ENCODE measurements at regions not wholly inside any gene's neighbourhood (a gene's known extent, or its start where the extent isn't known, plus 50 kb on each side); places are given as distances from the start of the nearest gene placed in this dataset.
"Not testable (repeated sequence)": the region's sequence is repeated elsewhere in the genome, so short reads cannot be mapped to it uniquely, and the experiment has no call there.

GRCh38 chr20:1730981-1731711 is 73.6 kb upstream of the SIRPG start:
- H3K9ac ChIP-seq (ENCODE audit: low read length); H3F3A ChIP-seq (ENCODE audit: low read length, unreplicated experiment); H3K4me2 ChIP-seq (ENCODE audit: low read length); H2AFZ ChIP-seq (ENCODE audit: low read length); H3K27ac ChIP-seq (ENCODE audit: low read length); H4K20me1 ChIP-seq (ENCODE audit: low read length); POLR2A ChIA-PET (ENCODE audit: unreplicated experiment); BruUV-seq (replicated peaks); H3K79me2 ChIP-seq (ENCODE audit: low read length); DNase-seq; H3K27me3 ChIP-seq (ENCODE audit: low read length); ATAC-seq; H3K9me2 ChIP-seq (replicated peaks; ENCODE audit: low read length); H3K4me3 ChIP-seq (ENCODE audit: low read length); H3K36me3 ChIP-seq (ENCODE audit: low read depth, low read length); H3K9me3 ChIP-seq (ENCODE audit: low read length): not testable (repeated sequence)
- peaks cover 15% of the 10 kb centered on the region for H3K4me1 ChIP-seq (ENCODE audit: insufficient read depth, low read length)
- intact Hi-C loops (cut with micrococcal nuclease): loop anchor here (5.0 kb wide), 1 partner anchor 46 kb away; no protein-coding TSS in a partner anchor
- CTCF ChIA-PET: interaction anchor here (0.6 kb wide), 1 partner anchor 34 kb away, joined by 3 read pairs; no protein-coding TSS in a partner anchor

DNA sequence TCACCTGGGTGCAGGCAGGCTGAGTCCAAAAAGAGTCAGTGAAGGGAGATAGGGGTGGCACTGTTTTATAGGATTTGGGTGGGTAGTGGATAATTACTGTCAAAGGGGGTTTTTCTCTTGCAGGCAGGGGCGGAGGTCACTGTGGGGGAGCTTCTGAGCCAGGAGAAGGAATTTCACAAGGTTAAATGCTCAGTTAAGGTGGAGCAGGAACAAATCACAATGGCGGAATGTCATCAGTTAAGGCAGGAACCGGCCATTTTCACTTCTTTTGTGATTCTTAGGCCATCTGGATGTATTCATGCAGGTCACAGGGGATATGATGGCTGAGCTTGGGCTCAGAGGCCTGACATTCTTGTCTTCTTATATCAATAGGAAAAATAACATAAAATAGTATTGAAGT is 69.7 kb upstream of the SIRPG start:
- DNase-seq; H3K79me2 ChIP-seq (ENCODE audit: low read length); H3K9ac ChIP-seq (ENCODE audit: low read length); H3K4me3 ChIP-seq (ENCODE audit: low read length); H3F3A ChIP-seq (ENCODE audit: low read length, unreplicated experiment); H3K27ac ChIP-seq (ENCODE audit: low read length); H4K20me1 ChIP-seq (ENCODE audit: low read length); CTCF ChIA-PET; H3K9me3 ChIP-seq (ENCODE audit: low read length); H3K36me3 ChIP-seq (ENCODE audit: low read depth, low read length); H3K4me1 ChIP-seq (ENCODE audit: insufficient read depth, low read length); H3K4me2 ChIP-seq (ENCODE audit: low read length); BruUV-seq (replicated peaks); ATAC-seq; intact Hi-C loops (cut with micrococcal nuclease); POLR2A ChIA-PET (ENCODE audit: unreplicated experiment); H3K9me2 ChIP-seq (replicated peaks; ENCODE audit: low read length); H2AFZ ChIP-seq (ENCODE audit: low read length); H3K27me3 ChIP-seq (ENCODE audit: low read length): not testable (repeated sequence)

DNA sequence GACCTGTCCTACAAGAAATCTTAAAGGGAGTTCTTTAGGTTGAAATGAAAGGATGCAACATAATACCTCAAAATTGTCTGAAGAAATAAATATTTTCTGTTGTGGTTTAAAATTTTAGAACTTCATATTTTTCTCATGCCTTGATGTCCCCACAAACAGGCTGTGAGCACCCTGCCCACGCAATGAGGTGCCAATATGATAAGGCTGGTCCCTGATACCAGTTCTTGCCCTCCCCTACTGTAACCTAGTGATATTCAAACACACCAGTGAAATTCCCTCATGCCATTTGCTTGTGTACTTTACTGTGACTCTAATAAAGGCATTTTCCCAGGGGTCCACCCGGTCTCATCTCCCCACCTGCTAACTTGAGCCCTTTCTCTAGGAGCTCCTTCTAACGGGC is 67.3 kb upstream of the SIRPG start:
- Histone ChIP-seq H3K36me3 (ENCODE audit: low read depth, low read length) (0 out of 2 replicates have a peak, but pooled peaks cover 2% of the 10 kb centered on the region), H3K27me3 (ENCODE audit: low read length) (no peaks in the 10 kb centered on the region), H3K79me2 (ENCODE audit: low read length) (no peaks in the 10 kb centered on the region), H2AFZ (ENCODE audit: low read length) (no peak overlapping the region), H3K9me3 (ENCODE audit: low read length) (0 out of 2 replicates have a peak, but pooled peaks cover 9% of the 10 kb centered on the region), H3K9ac (ENCODE audit: low read length) (no peak overlapping the region), H3K9me2 (replicated peaks; ENCODE audit: low read length) (no peaks in the 10 kb centered on the region), H3K4me1 (ENCODE audit: insufficient read depth, low read length) (peaks cover 31% of the 10 kb centered on the region), H3K4me3 (ENCODE audit: low read length) (no peak overlapping the region), H3F3A (ENCODE audit: low read length, unreplicated experiment) (peaks cover 1% of the 10 kb centered on the region), H3K27ac (ENCODE audit: low read length) (no peak overlapping the region), H3K4me2 (ENCODE audit: low read length) (no peak overlapping the region), H4K20me1 (ENCODE audit: low read length) (no peaks in the 10 kb centered on the region)
- ChIA-PET CTCF (no interaction called here), POLR2A (ENCODE audit: unreplicated experiment) (no interaction called here)
- TF ChIP-seq, protein P1, sequence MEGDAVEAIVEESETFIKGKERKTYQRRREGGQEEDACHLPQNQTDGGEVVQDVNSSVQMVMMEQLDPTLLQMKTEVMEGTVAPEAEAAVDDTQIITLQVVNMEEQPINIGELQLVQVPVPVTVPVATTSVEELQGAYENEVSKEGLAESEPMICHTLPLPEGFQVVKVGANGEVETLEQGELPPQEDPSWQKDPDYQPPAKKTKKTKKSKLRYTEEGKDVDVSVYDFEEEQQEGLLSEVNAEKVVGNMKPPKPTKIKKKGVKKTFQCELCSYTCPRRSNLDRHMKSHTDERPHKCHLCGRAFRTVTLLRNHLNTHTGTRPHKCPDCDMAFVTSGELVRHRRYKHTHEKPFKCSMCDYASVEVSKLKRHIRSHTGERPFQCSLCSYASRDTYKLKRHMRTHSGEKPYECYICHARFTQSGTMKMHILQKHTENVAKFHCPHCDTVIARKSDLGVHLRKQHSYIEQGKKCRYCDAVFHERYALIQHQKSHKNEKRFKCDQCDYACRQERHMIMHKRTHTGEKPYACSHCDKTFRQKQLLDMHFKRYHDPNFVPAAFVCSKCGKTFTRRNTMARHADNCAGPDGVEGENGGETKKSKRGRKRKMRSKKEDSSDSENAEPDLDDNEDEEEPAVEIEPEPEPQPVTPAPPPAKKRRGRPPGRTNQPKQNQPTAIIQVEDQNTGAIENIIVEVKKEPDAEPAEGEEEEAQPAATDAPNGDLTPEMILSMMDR (conservative IDR thresholded peaks at IDR 0.05; ENCODE audit: low read depth, low read length): no peak
- TF ChIP-seq EZH2 (IDR thresholded peaks at IDR 0.05; ENCODE audit: low read length, unreplicated experiment) (no peak), EZH2phosphoT487 (IDR thresholded peaks at IDR 0.05; ENCODE audit: borderline replicate concordance, low read length) (no peak)
- no TSS peak for BruUV-seq (replicated peaks)
- intact Hi-C loops (cut with micrococcal nuclease): no loop called here
- DNase-seq: no peak
- ATAC-seq: no peak

Measured in PC-3 (cell line).